GM21825 (cell line): ENCODE measurements at regions not wholly inside any gene's neighbourhood (a gene's known extent, or its start where the extent isn't known, plus 50 kb on each side); places are given as distances from the start of the nearest gene placed in this dataset.

Experiments used
- ATAC-seq: cut with Tn5 transposase; IDR thresholded peaks from one replicate; pipeline ENCODE4 v1.9.1; 2021; ENCODE audit warnings: mild to moderate bottlenecking, moderate library complexity; ENCODE audit not compliant: unreplicated experiment

- no peak for ATAC-seq
Measured at GRCh38 chr9:23413541-23413940, 412.5 kb downstream of the ELAVL2 start.

GRCh38 chr9:23423999-23424398, 402.0 kb downstream of the ELAVL2 start:
- ATAC-seq, result no peak

- no peak for ATAC-seq
Measured at GRCh38 chr9:23426144-23426543, 399.9 kb downstream of the ELAVL2 start.

- no peak for ATAC-seq
Measured at GRCh38 chr9:23431459-23431858, 394.6 kb downstream of the ELAVL2 start.

GRCh38 chr9:23434654-23435053, 391.4 kb downstream of the ELAVL2 start:
- ATAC-seq, result no peak

GRCh38 chr9:23438299-23438907, 387.6 kb downstream of the ELAVL2 start:
- no peak for ATAC-seq

GRCh38 chr9:23441275-23441674, 384.8 kb downstream of the ELAVL2 start:
- ATAC-seq, result no peak

- ATAC-seq, result no peak
Measured at GRCh38 chr9:23444658-23445057, 381.4 kb downstream of the ELAVL2 start.

- no peak for ATAC-seq
Measured at GRCh38 chr9:23447166-23447565, 378.9 kb downstream of the ELAVL2 start.

GRCh38 chr9:23447944-23448343, 378.1 kb downstream of the ELAVL2 start:
- ATAC-seq, result no peak

- no peak for ATAC-seq
Measured at GRCh38 chr9:23451802-23452418, 374.1 kb downstream of the ELAVL2 start.

GRCh38 chr9:23464275-23464674, 361.8 kb downstream of the ELAVL2 start:
- ATAC-seq, result no peak

- no peak for ATAC-seq
Measured at GRCh38 chr9:23467276-23467675, 358.8 kb downstream of the ELAVL2 start.

- ATAC-seq, result no peak
Measured at GRCh38 chr9:23477908-23478307, 348.1 kb downstream of the ELAVL2 start.

GRCh38 chr9:23483566-23483965, 342.5 kb downstream of the ELAVL2 start:
- no peak for ATAC-seq

- ATAC-seq, result no peak
Measured at GRCh38 chr9:23492126-23493002, 333.7 kb downstream of the ELAVL2 start.

- no peak for ATAC-seq
Measured at GRCh38 chr9:23493219-23493618, 332.8 kb downstream of the ELAVL2 start.

GRCh38 chr9:23496489-23497136, 329.4 kb downstream of the ELAVL2 start:
- ATAC-seq, result no peak

GRCh38 chr9:23497137-23497504, 328.9 kb downstream of the ELAVL2 start:
- ATAC-seq, result no peak

- ATAC-seq, result no peak
Measured at GRCh38 chr9:23502004-23502403, 324.0 kb downstream of the ELAVL2 start.

- no peak for ATAC-seq
Measured at GRCh38 chr9:23522952-23523351, 303.1 kb downstream of the ELAVL2 start.
